GM21786 (cell line): ENCODE measurements at regions not wholly inside any gene's neighbourhood (a gene's known extent, or its start where the extent isn't known, plus 50 kb on each side); places are given as distances from the start of the nearest gene placed in this dataset.
A peak's percentile ranks its signal among the peaks of the same experiment; 100 is the strongest.
"Not testable (repeated sequence)": the region's sequence is repeated elsewhere in the genome, so short reads cannot be mapped to it uniquely, and the experiment has no call there.

Experiments used
- ATAC-seq: cut with Tn5 transposase; IDR thresholded peaks from one replicate; pipeline ENCODE4 v1.9.1; 2021; ENCODE audit not compliant: unreplicated experiment

DNA sequence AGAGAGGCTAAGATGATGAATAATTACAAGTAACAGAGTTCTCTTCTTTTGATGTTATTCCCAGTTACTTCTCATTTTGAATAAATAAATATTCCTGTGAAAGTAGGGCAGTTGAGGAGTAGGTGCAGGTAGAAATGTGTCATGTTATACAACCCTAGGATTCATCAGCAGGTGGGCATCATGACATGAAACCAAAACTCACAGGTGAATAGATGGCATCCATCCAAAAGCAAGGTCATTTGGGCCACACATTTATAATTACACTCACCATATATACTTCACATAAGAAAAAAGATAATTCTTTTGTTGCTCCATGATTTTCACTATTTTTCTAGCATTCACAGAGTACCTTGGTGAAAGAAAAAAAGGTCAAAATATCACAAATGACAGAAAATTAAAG, 273.6 kb downstream of the ZBBX start:
- no peak for ATAC-seq

DNA sequence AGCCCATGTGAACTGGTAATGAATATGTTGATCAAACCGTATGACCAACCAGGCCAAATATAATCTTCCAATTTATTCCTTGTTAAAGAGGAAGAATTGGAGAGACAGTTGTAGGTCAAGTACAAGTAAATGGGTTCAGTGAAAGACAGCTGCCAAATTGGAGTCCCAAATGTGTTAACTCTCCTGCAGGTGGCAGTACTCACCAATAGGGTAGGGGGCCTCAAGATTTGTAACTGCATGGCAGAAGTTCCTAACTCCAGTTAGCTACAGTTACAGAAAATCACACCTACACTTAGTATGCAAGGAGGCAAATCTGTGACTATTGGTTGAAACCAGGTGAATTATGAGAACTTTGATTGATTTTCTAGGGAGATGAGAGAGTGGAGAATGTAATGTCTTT, 278.0 kb downstream of the ZBBX start:
- no peak for ATAC-seq

DNA sequence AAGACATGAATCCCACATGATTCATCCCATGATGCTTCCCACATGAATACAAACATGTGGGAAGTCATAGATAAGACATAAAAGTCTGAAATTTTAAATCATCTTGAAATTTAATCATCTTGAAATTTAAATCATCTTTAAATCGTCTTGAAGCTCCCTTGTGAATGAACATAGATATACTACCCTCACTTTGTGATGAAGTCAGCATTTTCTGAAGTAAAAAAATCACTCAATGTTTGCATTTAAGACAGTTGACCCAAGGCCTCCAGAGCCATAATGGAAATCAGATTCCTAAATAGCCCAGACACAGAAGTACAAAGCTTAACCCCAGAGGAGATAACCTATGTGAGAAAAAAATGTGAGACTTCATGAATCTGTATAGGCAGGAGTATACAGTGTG, 279.4 kb downstream of the ZBBX start:
- ATAC-seq = no peak

DNA sequence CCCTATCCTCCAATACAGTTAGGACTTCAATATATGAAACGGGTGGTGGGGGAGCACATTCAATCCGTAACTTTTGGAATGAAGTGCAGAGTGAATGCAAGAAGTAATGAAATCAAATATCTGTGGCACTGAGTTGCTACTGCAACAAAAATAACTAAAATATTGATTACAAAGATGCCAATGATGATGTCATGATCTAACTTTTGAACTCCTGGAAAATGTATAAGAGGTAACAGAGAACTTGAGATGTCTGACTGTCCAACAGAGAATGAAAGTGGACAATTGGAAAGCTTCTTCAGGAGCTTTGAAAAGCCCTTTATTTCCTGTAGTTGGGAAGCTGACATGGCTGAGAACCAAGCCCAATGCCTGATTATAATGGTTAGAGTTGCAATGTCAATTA, 279.9 kb downstream of the ZBBX start:
- no peak for ATAC-seq

DNA sequence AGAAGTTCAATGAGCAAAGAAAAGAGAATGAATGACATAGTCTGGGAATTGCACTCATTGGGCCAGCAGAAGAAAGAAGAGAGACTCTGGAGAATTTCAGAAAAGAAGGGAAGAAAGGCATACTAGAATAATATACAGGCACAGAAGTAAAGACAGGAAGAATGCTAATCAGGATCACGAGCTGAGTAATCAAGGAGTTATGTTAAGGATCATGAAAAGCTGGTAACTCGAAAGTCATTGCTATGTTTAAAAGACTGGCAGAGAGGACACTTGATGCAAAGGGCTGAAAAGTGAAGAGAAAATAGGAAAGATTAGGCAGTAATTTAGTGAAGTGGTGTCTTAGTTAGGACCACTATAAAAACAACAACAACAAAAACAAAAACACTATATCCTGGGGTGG, 284.1 kb downstream of the ZBBX start:
- ATAC-seq = no peak

GRCh38 chr3:167094632-167095031, 285.5 kb downstream of the ZBBX start:
- no peak for ATAC-seq

DNA sequence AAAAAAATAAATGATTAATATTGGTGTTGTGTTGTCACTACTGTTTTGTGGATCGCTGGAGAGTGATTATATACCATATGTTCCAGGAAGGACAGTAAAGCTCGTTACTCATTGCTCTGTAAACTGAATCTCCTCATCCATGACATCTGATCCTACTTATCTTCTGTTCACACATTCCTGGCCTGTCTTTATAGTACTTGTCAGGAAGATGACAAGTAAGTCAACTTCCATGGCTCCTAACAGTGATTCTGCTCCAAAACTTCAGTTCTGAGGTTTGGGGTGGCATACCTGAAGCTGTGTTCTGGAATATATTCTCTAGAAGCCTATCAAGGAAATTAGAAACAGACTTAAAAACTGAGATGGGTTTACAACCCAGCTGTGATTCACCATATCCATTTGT, 288.9 kb downstream of the ZBBX start:
- no peak for ATAC-seq

- no peak for ATAC-seq
Observed at GRCh38 chr3:167084545-167084944, 295.6 kb downstream of the ZBBX start.

DNA sequence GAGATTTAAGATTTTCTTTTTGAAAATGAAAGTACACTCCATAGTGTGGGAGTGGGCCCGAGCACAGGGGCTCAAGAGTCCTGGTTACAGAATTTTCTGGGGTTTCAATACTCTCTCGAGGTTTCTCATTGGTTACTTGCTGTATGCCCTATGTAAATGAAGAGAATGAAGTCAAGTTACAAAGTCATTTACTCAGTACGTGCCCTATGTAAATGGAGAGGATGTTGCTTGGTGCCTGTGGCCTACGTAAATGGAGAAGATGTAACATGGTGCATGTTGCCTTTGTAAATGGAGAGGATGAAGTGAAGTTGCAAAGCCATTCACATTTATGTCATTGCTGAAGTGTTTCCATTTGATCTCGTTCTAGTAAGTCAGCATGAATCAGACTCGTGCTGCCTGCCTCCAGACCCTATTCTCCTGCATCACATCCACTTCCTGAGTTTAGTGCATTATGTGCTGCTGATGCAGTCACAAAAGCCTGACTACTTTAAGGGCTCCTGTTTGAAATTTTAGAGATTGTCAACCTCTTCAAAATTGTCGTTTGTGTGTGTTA, 302.0 kb downstream of the ZBBX start:
- ATAC-seq = no peak

DNA sequence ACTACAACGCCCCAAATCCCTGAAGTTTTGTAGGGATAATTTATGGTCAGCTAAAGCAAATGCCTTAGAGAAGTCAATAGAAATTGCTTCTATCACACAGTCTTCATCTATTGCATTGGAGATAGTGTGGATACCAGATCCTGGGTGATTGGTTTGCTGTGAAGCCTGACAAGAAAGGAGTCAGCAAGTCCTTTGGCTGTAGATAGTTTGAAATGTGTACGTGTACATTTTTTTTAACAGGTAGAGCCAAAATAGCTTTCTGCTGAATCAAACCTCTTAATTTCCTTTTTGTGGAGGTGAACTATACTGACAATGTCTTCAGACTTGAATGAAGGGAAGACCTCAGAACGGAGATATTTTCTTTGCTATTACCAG, 312.3 kb downstream of the ZBBX start:
- no peak for ATAC-seq

DNA sequence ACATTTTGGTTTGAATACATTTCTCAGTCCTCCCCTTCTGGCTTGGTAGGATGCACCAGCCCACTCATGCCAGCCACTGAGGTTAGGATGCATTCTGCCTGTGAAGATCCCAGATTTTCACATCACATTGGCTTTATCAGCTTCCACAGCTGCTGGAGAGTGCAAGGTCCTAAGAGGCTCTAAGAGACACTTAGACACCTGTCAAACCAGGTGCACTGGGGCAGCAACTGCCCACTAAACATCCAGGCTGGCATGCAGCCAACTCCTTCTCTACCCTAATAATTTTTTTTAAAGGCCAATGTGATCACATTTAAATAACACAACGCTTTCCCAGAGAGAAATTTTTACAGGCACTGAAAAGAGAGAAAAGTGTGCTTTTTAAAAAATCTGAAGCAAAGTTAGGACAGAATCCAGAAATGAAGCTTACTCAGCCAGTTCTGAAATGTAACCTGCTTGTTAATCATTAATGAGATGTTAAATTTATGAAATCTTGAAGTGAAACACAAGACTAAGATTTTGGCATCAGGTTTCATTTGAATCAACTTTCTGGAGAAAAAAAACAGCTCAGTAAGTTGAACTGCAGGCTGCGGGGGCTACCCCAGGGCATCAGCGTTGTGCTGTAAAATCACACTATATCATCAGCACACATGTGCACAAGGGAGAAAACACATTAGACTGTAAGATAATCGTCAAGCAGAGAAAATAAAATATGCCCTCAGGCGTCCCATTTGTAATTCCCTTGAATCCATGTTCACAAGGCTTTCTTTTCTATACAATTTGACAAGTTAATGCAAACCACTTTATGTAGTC, 312.9 kb downstream of the ZBBX start:
- ATAC-seq = peak; percentile 80

DNA sequence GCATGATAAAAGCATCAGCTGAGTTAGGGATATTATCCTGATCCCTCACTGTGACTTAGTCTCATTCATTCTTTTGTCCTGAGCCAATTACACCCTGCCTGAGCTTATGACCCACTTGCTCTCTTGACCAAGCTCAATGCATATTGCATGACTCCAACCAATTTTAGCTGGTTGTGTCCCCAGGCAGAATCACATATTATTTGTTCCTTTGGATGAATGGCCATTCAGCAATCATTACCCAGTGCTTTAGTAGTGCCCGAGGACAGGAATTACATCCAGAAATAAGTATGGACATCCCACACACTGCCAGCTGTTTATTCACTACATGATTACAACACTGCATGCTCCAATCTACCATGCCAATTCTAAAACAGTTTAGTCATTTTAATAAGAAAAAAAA, 322.5 kb downstream of the ZBBX start:
- no peak for ATAC-seq

DNA sequence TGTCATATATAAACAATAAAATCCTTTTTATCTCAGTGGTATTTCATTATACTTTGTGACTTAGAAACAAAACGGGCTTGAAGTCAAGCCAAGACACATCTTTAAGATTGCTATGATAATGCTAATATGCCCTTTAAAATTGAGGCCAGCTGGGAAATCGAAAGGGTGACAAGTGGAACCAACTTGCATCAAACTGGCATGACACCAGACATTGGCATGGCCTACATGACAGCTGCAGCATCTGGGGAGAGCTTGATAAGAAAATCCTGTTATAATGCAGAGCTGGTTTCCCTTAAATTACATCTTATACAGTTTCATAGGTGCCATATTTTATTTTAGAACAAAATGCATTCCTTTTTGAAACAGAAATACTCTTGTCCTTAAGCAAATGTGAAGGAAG, 325.2 kb downstream of the ZBBX start:
- ATAC-seq = no peak

GRCh38 chr3:167051421-167051820, 328.7 kb downstream of the ZBBX start:
- no peak for ATAC-seq

GRCh38 chr3:167033866-167034265, 346.2 kb downstream of the ZBBX start:
- ATAC-seq = no peak

DNA sequence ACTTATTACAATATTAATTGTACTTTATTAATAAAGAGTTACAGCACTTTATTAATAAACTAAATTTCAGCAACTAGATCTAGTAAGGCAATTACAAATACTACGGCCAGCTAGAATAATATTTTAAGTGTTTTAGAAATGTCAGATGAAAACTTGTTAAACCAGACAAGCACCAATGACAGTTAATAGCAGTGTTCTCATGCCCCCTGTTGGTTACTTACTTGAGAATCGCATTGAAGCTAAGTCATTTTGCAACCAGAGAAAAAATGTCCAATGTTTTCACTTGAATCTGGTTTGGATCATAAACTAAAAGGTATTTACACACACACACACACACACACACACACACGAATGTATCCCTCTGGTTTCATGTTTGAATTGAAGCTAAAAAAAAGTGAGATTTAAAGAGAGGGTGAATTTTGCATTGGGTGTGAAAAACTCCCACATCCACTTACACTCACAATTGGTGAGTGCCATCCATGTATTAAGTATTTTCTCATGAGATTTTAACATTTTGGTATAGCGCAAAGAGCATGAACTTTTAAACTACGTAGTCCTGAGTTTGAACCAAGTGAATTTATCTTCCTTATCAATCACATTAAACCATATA, 347.7 kb downstream of the ZBBX start:
- ATAC-seq = no peak

- no peak for ATAC-seq
Observed at GRCh38 chr3:167031364-167032049, 348.6 kb downstream of the ZBBX start.

GRCh38 chr3:167030082-167030725, 349.9 kb downstream of the ZBBX start:
- ATAC-seq = no peak

- ATAC-seq = not testable (repeated sequence)
Observed at GRCh38 chr3:167019503-167019902, 360.6 kb downstream of the ZBBX start.

DNA sequence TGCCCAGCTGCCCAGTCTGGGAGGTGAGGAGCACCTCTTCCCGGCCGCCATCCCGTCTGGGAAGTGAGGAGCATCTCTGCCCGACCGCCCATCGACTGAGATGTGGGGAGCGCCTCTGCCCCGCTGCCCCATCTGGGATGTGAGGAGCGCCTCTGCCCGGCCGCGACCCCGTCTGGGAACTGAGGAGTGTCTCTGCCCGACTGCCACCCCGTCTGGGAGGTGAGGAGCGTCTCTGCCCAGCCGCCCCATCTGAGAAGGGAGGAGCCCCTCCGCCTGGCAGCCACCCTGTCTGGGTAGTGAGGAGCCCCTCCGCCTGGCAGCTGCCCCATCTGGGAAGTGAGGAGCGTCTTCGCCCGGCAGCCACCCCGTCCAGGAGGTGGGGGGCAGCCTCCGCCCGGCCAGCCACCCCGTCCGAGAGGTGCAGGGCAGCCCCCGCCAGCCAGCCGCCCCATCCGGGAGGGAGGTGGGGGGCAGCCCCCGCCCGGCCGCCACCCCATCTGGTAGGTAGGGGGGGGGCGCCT, 361.4 kb downstream of the ZBBX start:
- ATAC-seq = not testable (repeated sequence)

DNA sequence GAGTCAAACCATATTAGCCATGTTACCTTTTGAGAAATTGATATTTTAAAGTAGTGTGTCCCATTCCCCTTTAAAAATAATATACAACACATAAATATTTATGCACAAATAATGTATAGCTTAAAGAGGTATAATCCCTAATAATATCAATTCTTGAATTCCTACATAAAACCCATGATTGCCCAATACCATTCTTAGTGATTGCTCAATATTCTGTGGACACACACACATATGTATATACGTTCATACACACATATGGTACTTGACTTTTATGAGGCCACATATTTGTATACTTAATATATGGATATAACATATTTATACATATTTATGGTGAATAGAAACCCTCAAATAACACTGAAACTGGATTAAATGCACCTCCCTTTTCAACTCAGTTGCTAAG, 367.4 kb downstream of the ZBBX start:
- no peak for ATAC-seq
